Osteocyte (in vitro differentiated cells): ENCODE measurements at regions not wholly inside any gene's neighbourhood (a gene's known extent, or its start where the extent isn't known, plus 50 kb on each side); places are given as distances from the start of the nearest gene placed in this dataset.

Experiments used
- DNase-seq: peaks from one replicate; pipeline ENCODE4 v3.0.0; 2021; ENCODE audit warnings: mixed read lengths; ENCODE audit not compliant: unreplicated experiment; ENCODE audit errors: extremely low spot score
- H3K27ac Mint-ChIP-seq: one replicate; pipeline ENCODE4 v1.8.0; 2021; ENCODE audit warnings: mild to moderate bottlenecking, mixed read lengths; ENCODE audit not compliant: unreplicated experiment
- H3K27me3 Mint-ChIP-seq: one replicate; pipeline ENCODE4 v1.8.0; 2021; ENCODE audit warnings: mixed read lengths; ENCODE audit not compliant: unreplicated experiment
- H3K36me3 Mint-ChIP-seq: one replicate; pipeline ENCODE4 v1.8.0; 2021; ENCODE audit warnings: mixed read lengths; ENCODE audit not compliant: unreplicated experiment
- H3K4me1 Mint-ChIP-seq: one replicate; pipeline ENCODE4 v1.8.0; 2021; ENCODE audit warnings: mixed read lengths; ENCODE audit not compliant: unreplicated experiment
- H3K4me3 Mint-ChIP-seq: one replicate; pipeline ENCODE4 v1.8.0; 2021; ENCODE audit warnings: mild to moderate bottlenecking, moderate library complexity, mixed read lengths; ENCODE audit not compliant: unreplicated experiment
- H3K9me3 Mint-ChIP-seq: one replicate; pipeline ENCODE4 v1.8.0; 2021; ENCODE audit warnings: mixed read lengths; ENCODE audit not compliant: unreplicated experiment
- TF ChIP-seq, protein P1 (sequence below): fragments of 200-600 bp; sonication (generic); IDR thresholded peaks from 2 replicates; pipeline ENCODE4 v1.5.0; 2021; ENCODE audit warnings: antibody characterized with exemption, mild to moderate bottlenecking, moderate library complexity

- Mint-ChIP-seq H3K27ac (no peak overlapping the region), H3K4me3 (no peak overlapping the region), H3K9me3 (no peaks in the 10 kb centered on the region), H3K36me3 (no peaks in the 10 kb centered on the region), H3K4me1 (no peaks in the 10 kb centered on the region), H3K27me3 (no peaks in the 10 kb centered on the region)
- TF ChIP-seq, protein P1, sequence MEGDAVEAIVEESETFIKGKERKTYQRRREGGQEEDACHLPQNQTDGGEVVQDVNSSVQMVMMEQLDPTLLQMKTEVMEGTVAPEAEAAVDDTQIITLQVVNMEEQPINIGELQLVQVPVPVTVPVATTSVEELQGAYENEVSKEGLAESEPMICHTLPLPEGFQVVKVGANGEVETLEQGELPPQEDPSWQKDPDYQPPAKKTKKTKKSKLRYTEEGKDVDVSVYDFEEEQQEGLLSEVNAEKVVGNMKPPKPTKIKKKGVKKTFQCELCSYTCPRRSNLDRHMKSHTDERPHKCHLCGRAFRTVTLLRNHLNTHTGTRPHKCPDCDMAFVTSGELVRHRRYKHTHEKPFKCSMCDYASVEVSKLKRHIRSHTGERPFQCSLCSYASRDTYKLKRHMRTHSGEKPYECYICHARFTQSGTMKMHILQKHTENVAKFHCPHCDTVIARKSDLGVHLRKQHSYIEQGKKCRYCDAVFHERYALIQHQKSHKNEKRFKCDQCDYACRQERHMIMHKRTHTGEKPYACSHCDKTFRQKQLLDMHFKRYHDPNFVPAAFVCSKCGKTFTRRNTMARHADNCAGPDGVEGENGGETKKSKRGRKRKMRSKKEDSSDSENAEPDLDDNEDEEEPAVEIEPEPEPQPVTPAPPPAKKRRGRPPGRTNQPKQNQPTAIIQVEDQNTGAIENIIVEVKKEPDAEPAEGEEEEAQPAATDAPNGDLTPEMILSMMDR, result no peak
- no peak for DNase-seq
These were observed 1394.1 kb downstream of the FAM181B start for GRCh38 chr11:81339521-81339920.

DNA sequence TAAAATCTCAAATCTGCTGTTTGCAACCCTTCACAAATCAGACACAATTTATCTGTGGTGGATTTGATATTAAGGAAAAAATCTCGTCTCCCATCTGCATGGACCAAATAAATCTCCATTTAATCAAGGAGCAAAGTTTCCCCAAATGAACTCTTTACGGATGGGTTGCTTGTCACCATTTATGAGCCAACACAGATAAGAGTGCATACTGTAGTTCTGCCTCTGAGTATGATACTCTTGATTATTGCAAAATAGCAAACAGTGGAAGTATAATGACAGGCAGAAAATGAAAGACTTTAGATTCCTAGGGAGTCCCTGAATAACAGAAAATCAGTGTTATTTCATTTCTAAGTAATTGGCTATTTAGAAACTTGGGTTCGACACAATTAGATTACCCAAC is 1395.9 kb downstream of the FAM181B start:
- Mint-ChIP-seq H3K4me3 (no peak overlapping the region), H3K27me3 (no peaks in the 10 kb centered on the region), H3K9me3 (no peaks in the 10 kb centered on the region), H3K36me3 (no peaks in the 10 kb centered on the region), H3K27ac (no peak overlapping the region), H3K4me1 (no peaks in the 10 kb centered on the region)
- TF ChIP-seq, protein P1, result no peak
- DNase-seq, result no peak

DNA sequence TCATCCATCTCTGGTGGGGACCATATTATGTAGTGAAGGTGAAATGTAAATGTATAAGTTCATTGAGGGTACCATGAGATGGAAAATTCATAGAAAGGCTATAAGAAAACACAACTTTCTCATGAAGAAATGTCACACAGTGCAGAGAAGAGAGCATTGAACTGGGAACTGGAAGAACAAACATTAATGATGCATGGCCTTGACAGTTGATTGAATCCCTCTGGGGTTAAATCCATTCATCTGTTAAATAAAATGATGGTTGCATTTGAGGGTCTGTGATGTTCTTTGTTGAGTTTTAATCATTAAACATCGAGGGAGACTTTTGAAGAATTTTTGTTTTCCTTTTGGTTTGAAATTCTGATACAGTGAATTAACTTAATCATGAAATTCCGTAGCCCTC is 1401.4 kb downstream of the FAM181B start:
- Mint-ChIP-seq H3K27ac (no peak overlapping the region), H3K4me1 (no peaks in the 10 kb centered on the region), H3K9me3 (no peaks in the 10 kb centered on the region), H3K27me3 (no peaks in the 10 kb centered on the region), H3K36me3 (no peaks in the 10 kb centered on the region), H3K4me3 (no peak overlapping the region)
- TF ChIP-seq, protein P1, result no peak
- DNase-seq, result no peak

- no peak overlapping the region for H3K4me3 Mint-ChIP-seq
- H3K27me3 Mint-ChIP-seq, result no peaks in the 10 kb centered on the region
- H3K9me3 Mint-ChIP-seq, result no peaks in the 10 kb centered on the region
- H3K27ac Mint-ChIP-seq, result no peak overlapping the region
- no peak for DNase-seq
- TF ChIP-seq, protein P1, result no peak
- H3K4me1 Mint-ChIP-seq, result no peaks in the 10 kb centered on the region
- no peaks in the 10 kb centered on the region for H3K36me3 Mint-ChIP-seq
These were observed 1401.9 kb downstream of the FAM181B start for GRCh38 chr11:81331611-81332235.

- Mint-ChIP-seq H3K4me1 (no peaks in the 10 kb centered on the region), H3K27me3 (no peaks in the 10 kb centered on the region), H3K4me3 (no peak overlapping the region), H3K36me3 (no peaks in the 10 kb centered on the region), H3K9me3 (no peaks in the 10 kb centered on the region), H3K27ac (no peak overlapping the region)
- TF ChIP-seq, protein P1, result no peak
- no peak for DNase-seq
These were observed 1402.6 kb downstream of the FAM181B start for GRCh38 chr11:81331088-81331487.
